Umbilical cord (tissue), 1 donor: ENCODE measurements at regions not wholly inside any gene's neighbourhood (a gene's known extent, or its start where the extent isn't known, plus 50 kb on each side); places are given as distances from the start of the nearest gene placed in this dataset.
"Not testable (repeated sequence)": the region's sequence is repeated elsewhere in the genome, so short reads cannot be mapped to it uniquely, and the experiment has no call there.

Experiments
- DNase-seq: peaks from one replicate; pipeline ENCODE4 v3.0.0-alpha.2; 2015; ENCODE audit warnings: low spot score

DNA sequence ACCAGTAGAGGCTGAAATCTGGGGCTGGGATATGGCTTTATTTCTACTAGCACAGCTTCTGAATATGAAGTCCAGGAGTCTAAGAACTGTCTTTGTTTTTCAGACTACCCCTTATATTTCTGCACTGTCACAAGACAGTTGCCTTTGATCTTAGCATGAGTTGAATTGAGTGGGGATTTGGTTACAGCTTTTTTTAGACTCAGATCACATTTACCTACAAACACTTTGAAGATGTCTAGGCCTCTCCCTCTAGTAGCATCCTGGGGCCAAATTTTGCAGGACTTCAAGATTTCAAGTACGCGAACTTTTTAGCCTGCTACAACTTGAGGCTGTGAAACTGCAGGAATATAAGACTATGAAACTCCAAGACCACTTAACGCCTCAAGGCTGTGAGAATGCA, 240.2 kb downstream of the NEBL start:
- DNase-seq = no peak

DNA sequence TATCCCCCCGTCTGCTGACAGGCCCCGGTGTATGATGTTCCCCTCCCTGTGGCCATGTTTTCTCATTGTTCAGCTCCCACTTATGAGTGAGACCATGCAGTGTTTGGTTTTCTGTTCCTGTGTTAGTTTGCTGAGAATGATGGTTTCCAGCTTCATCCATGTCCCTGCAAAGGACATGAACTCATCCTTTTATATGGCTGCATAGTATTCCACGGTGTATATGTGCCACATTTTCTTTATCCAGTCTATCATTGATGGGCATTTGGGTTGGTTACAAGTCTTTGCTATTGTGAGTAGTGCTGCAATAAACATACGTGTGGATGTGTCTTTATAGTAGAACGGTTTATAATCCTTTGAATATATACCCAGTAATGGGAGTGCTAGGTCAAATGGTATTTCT, 244.7 kb downstream of the NEBL start:
- DNase-seq = not testable (repeated sequence)

DNA sequence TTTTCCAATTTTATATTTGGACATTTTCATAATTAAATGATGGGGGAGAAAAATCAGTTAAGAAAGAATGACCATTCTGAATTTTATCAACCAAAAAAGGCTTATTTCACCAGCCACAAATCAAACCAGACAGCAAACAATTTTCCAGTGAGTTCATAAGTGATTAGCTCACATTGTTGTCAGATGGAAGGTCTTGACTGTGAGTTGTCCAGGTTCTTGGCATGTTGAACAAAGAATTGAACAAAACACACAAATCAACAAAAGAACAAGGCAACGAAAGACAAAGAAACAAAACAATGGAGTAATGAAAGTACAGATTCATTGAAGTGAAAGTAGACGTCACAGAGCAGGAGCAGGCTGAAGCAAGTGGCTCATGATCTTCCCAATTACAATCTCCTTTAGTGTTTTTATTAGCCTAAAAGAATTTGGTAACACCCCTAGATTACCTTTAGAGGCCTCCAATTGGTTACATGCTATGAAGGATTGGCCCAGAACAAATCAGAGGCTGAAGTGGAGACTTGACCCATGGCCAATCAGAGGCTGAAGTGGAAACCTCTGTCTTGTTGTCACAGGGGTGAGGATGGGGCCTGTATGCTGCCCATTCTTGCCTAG, 248.7 kb downstream of the NEBL start:
- DNase-seq = no peak

GRCh38 chr10:20647756-20648155, 249.4 kb downstream of the NEBL start:
- no peak for DNase-seq

- DNase-seq = no peak
Observed at GRCh38 chr10:20644421-20644820, 252.7 kb downstream of the NEBL start.

GRCh38 chr10:20641605-20642004, 255.5 kb downstream of the NEBL start:
- no peak for DNase-seq

GRCh38 chr10:20635570-20635969, 261.5 kb downstream of the NEBL start:
- no peak for DNase-seq

DNA sequence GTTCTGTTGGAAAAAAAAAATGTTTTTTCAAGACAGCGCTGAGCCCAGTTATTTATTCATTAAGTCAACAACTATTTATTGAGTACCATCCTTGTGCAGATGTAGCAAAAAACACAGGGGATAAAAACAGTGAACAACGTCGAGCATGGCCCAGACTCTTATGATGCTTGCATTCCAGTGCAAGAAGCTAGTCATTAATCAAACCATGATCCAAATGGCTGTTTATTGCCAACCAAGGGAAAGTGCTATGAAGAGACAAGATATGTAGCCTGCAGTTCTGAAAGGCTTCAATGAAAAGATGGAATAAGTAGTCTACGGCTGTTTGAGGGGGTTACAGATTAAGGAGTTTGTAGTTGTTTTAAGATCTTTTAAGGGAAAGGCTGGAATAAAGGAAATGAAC, 262.3 kb downstream of the NEBL start:
- no peak for DNase-seq

- no peak for DNase-seq
Observed at GRCh38 chr10:20633714-20634113, 263.4 kb downstream of the NEBL start.

DNA sequence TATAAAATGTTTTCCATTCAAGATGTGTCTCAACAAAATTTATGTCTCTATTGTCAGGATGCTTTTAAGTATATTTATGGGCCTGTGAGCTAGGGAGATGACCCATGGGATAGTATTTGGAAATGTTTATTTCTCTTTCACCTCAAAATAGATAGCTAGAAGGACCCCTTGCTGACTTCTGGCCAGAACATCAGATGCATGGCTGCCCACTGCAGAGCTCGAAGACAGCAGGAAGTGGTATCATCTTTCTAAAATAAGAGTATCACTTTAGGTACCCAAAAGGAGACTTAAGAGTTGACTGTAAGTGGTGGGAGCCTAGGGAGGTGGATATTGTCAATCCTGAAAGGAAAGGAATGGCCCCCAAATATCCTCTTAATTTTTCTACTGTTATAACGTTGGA, 264.4 kb downstream of the NEBL start:
- DNase-seq = no peak

GRCh38 chr10:20631229-20631628, 265.9 kb downstream of the NEBL start:
- DNase-seq = no peak

- no peak for DNase-seq
Observed at GRCh38 chr10:20630092-20630643, 266.9 kb downstream of the NEBL start.

DNA sequence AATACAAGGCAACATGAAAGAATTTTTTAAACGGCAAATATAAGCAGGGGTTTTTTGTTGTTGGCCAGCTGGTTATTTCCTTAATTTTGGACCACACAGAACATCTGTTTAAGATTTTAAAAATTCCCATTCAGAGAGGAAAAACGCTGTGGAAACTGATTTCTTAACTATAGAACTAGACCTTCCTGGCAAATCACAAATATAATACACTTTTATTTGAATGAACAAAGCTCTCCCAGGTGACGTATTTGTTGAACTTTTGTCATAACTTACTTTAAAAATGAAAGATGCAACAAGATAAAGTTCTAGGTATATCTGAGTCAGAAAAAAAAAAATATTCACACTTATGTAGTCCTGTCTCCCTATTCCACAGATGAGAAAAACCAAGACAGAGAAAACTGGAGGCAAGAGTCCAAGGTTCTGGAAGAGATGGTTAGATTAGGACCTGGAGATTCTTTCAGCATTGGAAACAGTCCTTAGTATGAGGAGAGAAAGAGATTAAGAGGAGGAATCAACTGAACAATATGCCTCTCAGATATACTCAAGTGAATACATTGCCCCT, 269.1 kb downstream of the NEBL start:
- DNase-seq = no peak

DNA sequence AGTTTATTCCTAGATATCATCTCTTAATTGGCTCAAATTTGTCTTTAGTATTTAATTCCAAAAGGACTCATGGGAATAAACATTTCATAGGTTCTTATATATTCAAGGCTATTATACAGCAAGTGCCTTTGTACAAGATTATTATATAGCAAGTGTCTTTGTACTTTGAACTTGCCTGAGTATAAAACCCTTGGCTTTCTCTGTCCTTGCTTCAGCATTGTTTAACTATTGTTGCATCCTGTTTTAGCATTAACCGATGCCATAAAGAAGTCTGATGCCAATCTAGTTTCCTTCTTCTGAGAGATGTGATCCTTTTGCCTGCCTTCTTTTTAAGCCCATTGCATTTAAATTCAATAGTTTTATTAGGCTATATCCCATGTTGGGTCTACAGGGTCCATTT, 270.0 kb downstream of the NEBL start:
- no peak for DNase-seq

GRCh38 chr10:20625868-20626267, 271.2 kb downstream of the NEBL start:
- no peak for DNase-seq

DNA sequence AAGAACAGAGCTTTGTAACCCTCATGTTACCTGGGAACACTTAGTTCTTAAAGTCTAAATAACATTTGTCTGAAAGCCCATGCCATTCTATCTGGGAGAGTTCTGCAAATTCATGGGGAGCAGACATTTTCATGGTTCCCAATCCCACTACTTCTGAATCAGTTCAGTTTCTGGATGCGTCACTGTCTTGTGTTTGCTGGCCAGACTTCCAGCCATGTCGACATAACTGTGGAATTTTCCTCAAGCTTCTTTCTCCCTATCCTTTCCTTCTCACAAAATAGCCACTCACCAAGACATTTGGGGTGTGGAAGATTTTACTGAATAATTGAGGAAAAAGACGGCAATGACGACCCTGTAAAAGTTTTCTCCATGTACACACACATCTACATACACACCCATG, 272.5 kb downstream of the NEBL start:
- no peak for DNase-seq

- DNase-seq = no peak
Observed at GRCh38 chr10:20623546-20623945, 273.6 kb downstream of the NEBL start.

- DNase-seq = peak; percentile 66
Observed at GRCh38 chr10:20622531-20623211, 274.4 kb downstream of the NEBL start.

DNA sequence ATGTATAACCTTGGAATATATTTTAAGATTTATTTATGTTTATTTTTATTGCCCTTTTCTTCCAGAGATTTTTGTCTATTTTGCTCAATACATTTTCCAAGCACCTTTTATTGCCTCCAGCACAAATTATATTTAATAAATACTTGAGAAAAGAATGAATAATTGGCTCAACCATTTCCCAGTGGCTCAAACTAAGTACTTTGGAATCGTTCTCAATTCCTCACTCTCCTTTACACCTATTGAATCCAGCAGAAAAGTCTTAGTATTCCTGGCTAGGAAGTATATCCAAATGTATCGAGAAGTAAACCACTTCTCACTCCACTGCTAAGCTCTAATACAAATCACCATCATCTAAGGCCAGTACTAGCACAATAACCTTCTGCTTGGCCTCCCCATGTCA, 276.1 kb downstream of the NEBL start:
- no peak for DNase-seq

DNA sequence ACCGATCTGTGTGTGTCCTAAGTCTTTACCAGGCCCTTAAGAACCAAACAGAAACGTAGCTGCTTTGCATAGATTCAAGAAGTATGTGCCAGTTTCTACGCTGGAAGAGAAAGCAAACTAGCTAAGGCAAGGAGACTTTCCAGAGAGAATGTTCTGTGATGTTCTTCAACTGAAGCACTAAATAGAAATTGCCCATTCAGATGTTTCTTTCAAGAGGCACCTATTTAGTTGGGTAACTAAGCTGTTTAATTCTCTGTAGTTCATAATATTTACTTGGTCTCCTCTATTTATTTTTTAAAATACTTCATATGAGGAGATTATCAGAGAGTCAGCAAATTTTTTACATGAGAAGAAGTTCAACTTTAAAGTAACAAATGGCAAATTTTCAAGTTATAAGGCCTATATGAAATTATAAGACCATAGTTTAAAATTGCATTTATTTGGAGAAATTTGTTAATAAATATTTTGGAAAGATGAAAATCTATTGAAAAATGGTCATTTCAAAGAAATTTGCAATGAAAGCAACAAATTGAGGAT, 279.0 kb downstream of the NEBL start:
- DNase-seq = no peak

- DNase-seq = no peak
Observed at GRCh38 chr10:20616918-20617810, 279.9 kb downstream of the NEBL start.
